GM18507 (cell line): ENCODE measurements at regions not wholly inside any gene's neighbourhood (a gene's known extent, or its start where the extent isn't known, plus 50 kb on each side); places are given as distances from the start of the nearest gene placed in this dataset.

Experiments used
- DNase-seq: peaks from one replicate; pipeline ENCODE4 v3.0.0; 2011; ENCODE audit warnings: low read depth; ENCODE audit not compliant: insufficient read length; ENCODE audit errors: extremely low spot score
- FAIRE-seq: peaks from 2 replicates; lab custom pipeline; 2011; peaks lifted over from hg19 to GRCh38; lab: Jason Lieb, UNC

DNA sequence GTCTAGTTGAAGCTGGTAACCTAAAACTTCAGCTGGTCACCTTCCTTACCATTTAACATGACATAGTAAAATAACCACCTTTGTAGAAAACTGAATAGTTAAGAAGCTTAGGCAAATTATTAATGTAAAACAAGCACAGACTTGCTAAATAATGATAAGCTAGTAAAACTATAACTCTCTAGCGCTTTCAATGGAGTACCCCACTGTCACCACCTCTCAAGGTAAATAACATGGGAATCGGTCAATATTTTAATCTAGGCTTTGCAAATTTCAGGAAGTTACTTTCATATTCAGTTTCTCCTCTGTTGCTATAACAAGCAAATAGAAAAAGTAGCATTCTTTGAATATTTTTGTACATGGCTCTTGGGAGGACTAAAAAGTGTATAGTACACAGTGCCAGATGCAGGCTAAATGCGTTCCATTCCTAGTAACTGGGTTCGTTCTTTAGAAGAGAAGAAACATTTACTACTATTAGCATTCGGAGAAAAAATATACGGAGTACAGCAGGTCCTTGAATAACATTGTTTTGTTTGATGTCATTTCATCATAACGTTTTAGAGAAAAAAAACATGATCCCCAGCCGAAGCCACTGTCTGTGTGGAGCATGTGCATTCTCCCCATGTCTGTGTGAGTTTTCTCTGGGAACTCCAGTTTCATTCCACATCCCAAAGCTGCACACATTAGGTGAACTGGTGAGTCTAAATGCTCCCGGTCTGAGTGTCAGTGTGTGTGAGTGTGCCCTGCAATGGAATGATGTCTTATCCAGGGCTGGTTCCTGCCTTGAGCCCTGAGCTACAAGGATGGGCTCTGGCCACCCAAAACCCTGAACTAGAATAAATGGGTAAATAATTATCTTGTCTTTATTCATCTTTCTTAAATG lies 52.5 kb downstream of the EPRS1 start:
- FAIRE-seq = no peak
- DNase-seq = no peak

- FAIRE-seq = no peak
- DNase-seq = no peak
These were observed 54.4 kb downstream of the EPRS1 start for GRCh38 chr1:219991919-219992318.

DNA sequence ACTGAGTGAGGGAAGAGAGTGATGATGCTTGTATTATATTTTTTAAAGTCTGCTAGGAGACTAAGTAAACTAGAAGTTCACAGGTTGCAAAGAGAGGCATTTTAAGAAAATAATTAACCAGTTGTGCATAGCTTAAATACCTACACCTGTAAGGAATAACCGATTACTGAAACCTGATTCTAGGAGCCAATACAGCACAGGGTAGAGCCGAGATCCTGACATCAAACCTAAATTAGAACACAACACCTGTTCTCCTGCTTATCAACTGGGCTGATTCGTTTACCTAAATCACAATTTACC lies 54.8 kb downstream of the EPRS1 start:
- no peak for DNase-seq
- FAIRE-seq = no peak

- peak; percentile 36 for FAIRE-seq
These were observed 55.4 kb downstream of the EPRS1 start for GRCh38 chr1:219990782-219991510.

GRCh38 chr1:219989766-219990165 lies 56.5 kb downstream of the EPRS1 start:
- FAIRE-seq (no peak), DNase-seq (no peak)

More at GRCh38 chr1:219990782-219991510, 55.4 kb downstream of the EPRS1 start:
- no peak for DNase-seq

DNA sequence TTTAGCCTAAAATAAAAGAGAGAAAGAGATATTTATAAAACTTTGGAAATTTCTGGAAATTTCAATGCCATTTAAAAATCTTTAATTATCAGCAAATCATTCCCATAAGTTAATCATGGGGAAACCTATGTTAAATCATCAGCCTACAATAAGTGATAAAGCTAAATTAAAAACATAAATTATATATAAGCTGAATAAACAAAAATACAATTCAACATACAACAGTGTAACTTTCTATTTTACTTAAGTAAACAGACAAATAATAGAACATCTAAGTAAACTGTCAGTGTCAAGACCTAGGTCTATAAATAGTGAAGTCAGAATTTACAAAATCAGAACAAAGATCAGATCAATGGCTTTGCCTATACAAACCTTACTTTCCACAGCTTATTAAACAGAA lies 57.5 kb downstream of the EPRS1 start:
- FAIRE-seq = no peak
- DNase-seq = no peak

GRCh38 chr1:219988387-219988786 lies 57.9 kb downstream of the EPRS1 start:
- FAIRE-seq = peak; percentile 74
- DNase-seq = peak; percentile 9

GRCh38 chr1:219987325-219987724 lies 59.0 kb upstream of the SLC30A10 start:
- no peak for FAIRE-seq
- no peak for DNase-seq

DNA sequence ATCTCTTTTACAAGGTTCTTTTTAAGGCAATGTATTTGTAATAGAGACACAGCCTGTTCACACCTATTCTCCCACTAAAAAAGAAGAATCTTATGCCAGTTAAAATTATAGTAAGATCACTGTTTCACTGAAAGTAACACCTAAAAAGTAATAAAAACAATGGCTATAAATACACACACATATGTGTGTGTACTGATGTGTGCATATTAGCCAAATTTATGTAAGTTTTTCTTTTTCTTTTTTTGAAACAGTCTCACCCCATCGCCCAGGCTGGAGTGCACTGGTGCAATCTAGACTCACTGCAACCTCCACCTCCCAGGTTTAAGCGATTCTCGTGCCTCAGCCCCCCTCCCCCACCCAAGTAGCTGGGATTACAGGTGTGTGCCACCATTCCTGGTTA lies 56.8 kb upstream of the SLC30A10 start:
- FAIRE-seq (peak; percentile 71), DNase-seq (no peak)
